Mucosa of descending colon (tissue), 3 donors: ENCODE measurements at regions not wholly inside any gene's neighbourhood (a gene's known extent, or its start where the extent isn't known, plus 50 kb on each side); places are given as distances from the start of the nearest gene placed in this dataset.
"Not testable (repeated sequence)": the region's sequence is repeated elsewhere in the genome, so short reads cannot be mapped to it uniquely, and the experiment has no call there.

ENCODE experiments used
- ATAC-seq: fragments of 200-7000 bp; cut with Tn5 transposase; one replicate; pipeline ENCODE4 v1.9.1; 2020; ENCODE audit warnings: mild to moderate bottlenecking, moderate library complexity
- DNase-seq, 3 donors: peaks; one replicate each; pipeline ENCODE4 v3.0.0-alpha.2; 2020
- H3K36me3 ChIP-seq: fragments of 200-600 bp; one replicate; pipeline ENCODE4 v1.8.0; 2021; ENCODE audit warnings: low read depth, mild to moderate bottlenecking
- H3K4me1 ChIP-seq: fragments of 200-600 bp; one replicate; pipeline ENCODE4 v1.8.0; 2021; ENCODE audit warnings: low read depth, mild to moderate bottlenecking
- H3K4me3 ChIP-seq: fragments of 200-600 bp; one replicate; pipeline ENCODE4 v1.8.0; 2021; ENCODE audit warnings: mild to moderate bottlenecking
- H3K9me3 ChIP-seq: fragments of 200-600 bp; one replicate; pipeline ENCODE4 v1.8.0; 2021; ENCODE audit warnings: mild to moderate bottlenecking
- intact Hi-C, 2 donors: fragments of 100-400 bp; cut with DNase I in 1 of 2; cut with micrococcal nuclease in 1 of 2; formaldehyde crosslinking; loops; one replicate each; pipeline versions ENCODE4 v1.11.0 to v1.11.1; 2022; cut with DNase I, micrococcal nuclease
- TF ChIP-seq, protein P1 (sequence below): fragments of 200-600 bp; IDR thresholded peaks from one replicate; pipeline ENCODE4 v1.8.0; 2022; ENCODE audit warnings: antibody characterized with exemption, mild to moderate bottlenecking
- donor health status: DM: no; HTN: no; CAD: no; lungs with moderate emphysema.
- donor health status: DM: no; HTN: no; CAD: no.
- donor health status: DM: no; HTN: yes; CAD: no.

DNA sequence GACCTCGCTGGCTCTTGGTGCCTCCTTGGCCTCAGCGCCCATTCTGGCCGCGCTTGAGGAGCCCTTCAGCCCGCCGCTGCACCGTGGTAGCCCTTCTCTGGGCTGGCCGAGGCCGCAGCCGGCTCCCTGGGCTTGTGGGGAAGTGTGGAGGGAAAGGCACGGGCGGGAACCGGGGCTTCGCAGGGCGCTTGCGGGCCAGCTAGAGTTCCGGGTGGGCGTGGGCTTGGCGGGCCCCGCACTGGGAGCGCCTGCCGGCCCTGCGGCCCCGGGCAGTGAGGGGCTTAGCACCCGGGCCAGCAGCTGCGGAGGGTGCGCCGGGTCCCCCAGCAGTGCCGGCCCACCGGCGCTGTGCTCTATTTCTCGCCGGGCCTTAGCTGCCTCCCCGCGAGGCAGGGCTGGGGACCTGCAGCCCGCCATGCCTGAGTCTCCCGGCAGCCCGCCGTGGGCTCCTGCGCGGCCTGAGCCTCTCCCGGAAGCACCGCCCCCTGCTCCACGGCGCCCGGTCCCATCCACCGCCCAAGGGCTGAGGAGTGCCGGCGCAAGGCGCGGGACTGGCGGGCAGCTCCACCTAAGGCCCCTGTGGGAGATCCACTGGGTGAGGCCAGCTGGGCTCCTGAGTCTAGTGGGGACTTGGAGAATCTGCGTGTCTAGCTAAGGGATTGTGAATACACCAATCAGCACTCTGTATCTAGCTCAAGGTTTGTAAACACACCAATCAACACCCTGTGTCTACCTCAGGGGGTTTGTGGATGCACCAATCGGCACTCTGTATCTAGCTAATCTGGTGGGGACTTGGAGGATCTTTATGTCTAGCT lies 141.1 kb downstream of the SLCO4C1 start:
- ATAC-seq (peak; percentile 29), DNase-seq (peak in 1 of 3 donors; percentile 50)
- H3K9me3 ChIP-seq, H3K4me3 ChIP-seq, intact Hi-C loops, H3K36me3 ChIP-seq, H3K4me1 ChIP-seq: not testable (repeated sequence)

DNA sequence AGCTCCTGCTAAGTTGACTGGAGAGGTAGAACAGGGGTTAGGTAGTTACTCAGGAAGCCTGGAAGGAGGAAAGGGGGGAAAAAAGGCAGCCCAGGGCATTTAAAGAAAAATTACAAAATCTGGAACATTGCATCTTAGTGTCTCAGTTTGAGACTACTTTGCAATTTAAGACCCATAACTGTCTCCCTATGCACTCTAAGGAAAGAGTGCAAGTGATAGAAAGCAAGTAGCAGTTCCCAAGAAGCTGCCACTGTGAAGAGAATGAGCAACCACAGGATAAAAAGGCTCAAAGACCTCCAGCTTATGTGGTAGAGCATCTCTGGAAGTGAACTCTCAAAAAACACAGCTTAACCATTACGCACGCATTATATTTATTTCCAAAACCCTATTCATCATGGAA lies 141.8 kb downstream of the SLCO4C1 start:
- Histone ChIP-seq H3K9me3 (no peaks in the 10 kb centered on the region), H3K4me3 (no peak overlapping the region), H3K4me1 (no peaks in the 10 kb centered on the region), H3K36me3 (no peaks in the 10 kb centered on the region)
- no peak for ATAC-seq
- TF ChIP-seq, protein P1, sequence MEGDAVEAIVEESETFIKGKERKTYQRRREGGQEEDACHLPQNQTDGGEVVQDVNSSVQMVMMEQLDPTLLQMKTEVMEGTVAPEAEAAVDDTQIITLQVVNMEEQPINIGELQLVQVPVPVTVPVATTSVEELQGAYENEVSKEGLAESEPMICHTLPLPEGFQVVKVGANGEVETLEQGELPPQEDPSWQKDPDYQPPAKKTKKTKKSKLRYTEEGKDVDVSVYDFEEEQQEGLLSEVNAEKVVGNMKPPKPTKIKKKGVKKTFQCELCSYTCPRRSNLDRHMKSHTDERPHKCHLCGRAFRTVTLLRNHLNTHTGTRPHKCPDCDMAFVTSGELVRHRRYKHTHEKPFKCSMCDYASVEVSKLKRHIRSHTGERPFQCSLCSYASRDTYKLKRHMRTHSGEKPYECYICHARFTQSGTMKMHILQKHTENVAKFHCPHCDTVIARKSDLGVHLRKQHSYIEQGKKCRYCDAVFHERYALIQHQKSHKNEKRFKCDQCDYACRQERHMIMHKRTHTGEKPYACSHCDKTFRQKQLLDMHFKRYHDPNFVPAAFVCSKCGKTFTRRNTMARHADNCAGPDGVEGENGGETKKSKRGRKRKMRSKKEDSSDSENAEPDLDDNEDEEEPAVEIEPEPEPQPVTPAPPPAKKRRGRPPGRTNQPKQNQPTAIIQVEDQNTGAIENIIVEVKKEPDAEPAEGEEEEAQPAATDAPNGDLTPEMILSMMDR: no peak
- intact Hi-C loops: no loop called here
- no peak for DNase-seq

DNA sequence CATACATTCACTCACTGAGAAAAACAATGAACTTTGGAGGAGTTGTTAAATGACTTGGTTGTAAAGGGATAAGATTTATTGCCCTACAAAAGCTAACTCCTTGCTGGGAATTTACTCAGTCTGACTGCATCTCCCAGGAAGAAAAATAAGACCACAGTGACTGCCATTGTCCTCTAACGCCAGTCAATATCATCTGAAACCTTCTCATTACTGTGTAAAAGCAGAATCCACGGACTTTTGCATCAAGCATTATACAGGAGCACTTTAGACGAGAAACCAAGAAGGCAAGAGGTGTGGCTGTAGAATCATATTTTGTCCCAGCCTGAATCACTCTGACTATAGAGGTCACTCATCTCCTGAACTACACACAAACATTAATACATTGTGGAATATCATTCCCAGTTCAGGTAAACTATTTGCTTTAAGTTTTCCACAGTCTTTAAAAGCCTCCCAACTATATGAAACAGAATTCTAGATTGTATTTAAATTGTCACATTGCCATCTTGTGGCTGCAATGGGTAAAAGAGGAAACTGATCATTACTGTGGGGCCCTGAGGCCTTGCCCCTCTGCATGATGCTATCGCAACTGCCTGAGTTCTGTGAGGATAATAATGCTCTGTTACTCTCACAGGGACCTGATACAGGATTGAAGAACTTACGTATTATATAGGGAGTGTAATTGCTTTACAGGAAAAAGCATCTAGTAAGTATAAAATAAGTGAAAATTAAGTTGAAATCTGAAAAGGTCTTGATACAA lies 142.9 kb downstream of the SLCO4C1 start:
- peak; percentile 86 for ATAC-seq
- Histone ChIP-seq H3K36me3 (no peaks in the 10 kb centered on the region), H3K4me1 (no peaks in the 10 kb centered on the region), H3K9me3 (no peaks in the 10 kb centered on the region), H3K4me3 (no peak overlapping the region)
- intact Hi-C loops: no loop called here
- DNase-seq: peak in 1 of 3 donors; percentile 38
- TF ChIP-seq, protein P1: no peak

DNA sequence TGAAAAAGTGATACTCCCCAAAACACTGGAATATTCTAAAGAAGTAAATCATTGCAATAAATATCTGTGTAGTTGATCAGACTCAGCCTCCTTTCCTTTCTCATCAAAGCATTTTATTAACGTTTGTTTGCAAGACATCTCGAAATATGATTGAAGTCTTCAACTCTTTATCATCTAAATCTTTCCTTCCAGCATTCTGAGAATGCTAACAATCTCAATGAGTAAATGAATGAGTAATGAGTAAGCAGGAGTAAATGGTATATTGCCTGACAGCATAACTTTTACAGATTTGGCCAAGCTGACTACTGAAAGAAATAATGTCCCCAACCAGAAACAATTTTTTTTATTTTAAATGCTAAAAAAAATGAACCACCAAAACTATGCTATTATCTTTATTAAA lies 157.1 kb downstream of the SLCO4C1 start:
- Histone ChIP-seq H3K4me1 (no peaks in the 10 kb centered on the region), H3K36me3 (no peaks in the 10 kb centered on the region), H3K4me3 (no peak overlapping the region), H3K9me3 (no peaks in the 10 kb centered on the region)
- TF ChIP-seq, protein P1: no peak
- ATAC-seq (no peak), DNase-seq (no peak)
- intact Hi-C loops: no loop called here

DNA sequence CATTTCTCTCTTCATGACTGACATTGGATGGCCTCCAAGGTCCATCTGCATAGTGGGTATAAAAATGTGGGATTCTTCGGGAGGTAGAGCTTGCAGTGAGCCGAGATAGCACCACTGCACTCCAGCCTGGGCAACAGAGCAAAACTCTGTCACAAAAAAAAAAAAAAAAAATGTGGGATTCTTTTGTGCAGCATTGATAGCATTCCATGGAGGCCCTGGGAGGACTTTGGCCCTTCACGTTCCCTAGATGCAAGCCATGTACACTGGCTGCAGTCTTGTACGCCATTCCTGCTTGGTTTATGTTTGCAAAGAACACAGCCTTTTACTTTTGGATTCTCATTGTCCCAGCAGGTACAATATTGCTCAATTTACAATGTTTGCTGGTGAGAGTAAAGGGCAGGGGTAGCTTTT lies 157.8 kb downstream of the SLCO4C1 start:
- DNase-seq (no peak), ATAC-seq (peak; percentile 69)

DNA sequence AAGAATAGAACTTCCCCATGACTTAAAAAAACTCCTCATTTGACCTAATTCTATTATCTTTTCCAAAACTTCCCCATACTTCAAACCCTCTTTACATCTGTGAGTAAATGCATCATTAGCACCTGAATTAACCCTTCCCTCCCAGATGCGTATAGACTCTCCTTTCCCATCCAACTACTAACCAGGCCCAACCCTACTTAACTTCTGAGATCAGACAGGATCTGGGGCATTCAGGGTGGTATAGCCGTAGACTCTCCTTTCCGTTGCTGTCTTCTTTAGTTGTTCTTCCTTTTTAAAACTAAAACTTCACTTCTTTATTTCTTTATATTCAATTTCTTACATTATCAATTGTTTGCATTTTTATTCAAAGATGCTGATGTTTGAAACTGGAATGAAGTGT lies 165.2 kb downstream of the SLCO4C1 start:
- no peak for DNase-seq
- Histone ChIP-seq H3K4me1 (no peaks in the 10 kb centered on the region), H3K4me3 (no peak overlapping the region), H3K9me3 (no peaks in the 10 kb centered on the region), H3K36me3 (no peaks in the 10 kb centered on the region)
- ATAC-seq: no peak
- intact Hi-C loops: no loop called here
- TF ChIP-seq, protein P1: no peak

More for the DNA sequence above, 157.8 kb downstream of the SLCO4C1 start:
- no peaks in the 10 kb centered on the region for H3K4me1 ChIP-seq
- TF ChIP-seq, protein P1: no peak
- intact Hi-C loops: no loop called here
- H3K9me3 ChIP-seq: no peaks in the 10 kb centered on the region
- no peak overlapping the region for H3K4me3 ChIP-seq
- no peaks in the 10 kb centered on the region for H3K36me3 ChIP-seq
